Hematopoietic multipotent progenitor cell treated with erythropoietin and hydrocortisone succinate and interleukin-3 and kit ligand, for 17 days (in vitro differentiated cells): ENCODE measurements at regions not wholly inside any gene's neighbourhood (a gene's known extent, or its start where the extent isn't known, plus 50 kb on each side); places are given as distances from the start of the nearest gene placed in this dataset.

Experiments
- DNase-seq: peaks from one replicate; pipeline ENCODE4 v3.0.0-alpha.2; 2015; ENCODE audit warnings: low spot score

DNA sequence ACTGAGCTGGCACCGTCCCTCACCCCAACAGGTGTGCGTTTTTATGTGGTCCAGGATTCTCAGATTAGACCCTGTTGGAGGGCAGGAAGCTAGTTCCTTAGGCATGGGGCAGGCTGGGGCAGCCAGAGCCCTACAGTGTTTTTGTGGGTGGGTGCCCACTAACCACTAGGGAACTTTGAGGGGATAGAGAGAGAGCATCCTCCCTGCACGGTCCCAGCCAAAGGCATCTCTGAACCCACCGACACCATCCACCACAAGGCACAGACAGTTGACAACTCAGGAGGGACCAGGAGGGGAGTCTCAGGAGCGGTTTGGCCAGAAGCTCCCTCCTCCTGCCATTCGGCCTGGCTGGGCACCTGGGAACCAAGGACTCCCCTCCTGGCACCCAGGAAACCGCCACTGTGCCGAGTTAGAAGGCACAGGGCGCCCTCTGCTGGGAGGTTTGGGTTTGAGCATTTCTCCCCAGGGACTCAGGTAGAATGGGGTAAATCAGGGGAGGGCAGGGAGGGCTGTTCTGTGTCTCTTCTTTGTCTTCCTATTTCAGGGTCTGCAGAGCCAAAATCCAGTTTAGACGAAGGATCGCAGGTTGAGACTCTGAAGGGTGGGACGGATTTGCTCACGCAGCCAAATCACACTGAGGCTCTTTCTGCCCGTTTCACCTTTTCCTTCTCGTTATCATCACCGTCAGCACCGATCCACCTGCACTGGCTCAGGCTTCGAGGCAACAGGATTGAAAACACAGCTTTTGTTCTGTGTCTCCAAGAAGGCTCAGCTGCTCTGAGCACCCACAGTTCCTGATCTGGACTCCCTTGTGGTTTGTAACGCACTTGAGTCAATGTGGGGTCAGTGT, 84.8 kb upstream of the COL13A1 start:
- DNase-seq = peak; percentile 27

DNA sequence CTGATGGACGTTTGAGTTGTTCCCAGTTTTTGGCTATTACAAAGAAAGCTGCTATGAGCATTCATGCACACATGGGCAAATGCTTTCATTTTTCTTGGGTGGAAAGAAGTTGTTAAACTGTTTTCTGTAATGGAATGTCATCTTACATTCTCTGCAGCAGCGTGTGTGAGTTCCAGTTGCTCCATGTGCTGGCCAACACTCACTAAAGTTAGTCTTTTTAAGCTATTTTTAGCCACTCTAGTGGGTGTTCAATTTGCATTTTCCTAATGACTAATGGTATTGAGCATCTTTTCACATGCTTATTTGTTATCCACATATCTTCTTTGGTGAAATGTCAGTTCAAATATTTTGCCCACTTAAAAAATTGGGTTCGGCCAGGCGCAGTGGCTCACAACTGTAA, 82.8 kb upstream of the COL13A1 start:
- no peak for DNase-seq

DNA sequence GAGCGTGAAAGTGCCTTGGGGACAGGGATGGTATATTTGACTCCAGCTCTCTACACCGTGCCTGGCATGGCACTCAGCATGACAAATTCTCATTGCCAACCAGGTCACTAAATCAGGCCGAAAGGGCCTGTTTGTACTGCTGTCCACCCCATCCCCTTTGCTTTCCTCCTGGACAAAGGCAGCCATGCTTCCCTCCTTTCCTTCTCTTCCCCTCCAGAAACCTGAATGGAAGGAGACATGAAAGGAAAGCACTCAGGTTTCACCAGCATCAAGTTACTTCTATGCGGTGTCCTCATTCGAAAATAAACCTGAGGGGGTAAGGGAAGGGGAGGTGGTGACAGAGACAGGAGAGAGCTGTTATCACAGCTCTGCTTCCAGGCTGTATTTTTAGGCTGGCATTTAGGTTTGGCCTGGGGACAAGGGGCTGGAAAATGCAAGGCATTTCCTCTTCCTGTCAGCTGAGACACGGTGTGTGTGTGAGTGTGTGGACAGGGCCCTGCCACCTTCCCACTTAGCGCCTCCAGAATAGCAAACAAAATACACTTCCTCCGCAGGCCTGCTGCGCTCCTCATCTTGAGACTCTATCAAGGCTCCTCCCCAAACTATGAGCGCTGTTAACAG, 79.9 kb upstream of the COL13A1 start:
- no peak for DNase-seq

DNA sequence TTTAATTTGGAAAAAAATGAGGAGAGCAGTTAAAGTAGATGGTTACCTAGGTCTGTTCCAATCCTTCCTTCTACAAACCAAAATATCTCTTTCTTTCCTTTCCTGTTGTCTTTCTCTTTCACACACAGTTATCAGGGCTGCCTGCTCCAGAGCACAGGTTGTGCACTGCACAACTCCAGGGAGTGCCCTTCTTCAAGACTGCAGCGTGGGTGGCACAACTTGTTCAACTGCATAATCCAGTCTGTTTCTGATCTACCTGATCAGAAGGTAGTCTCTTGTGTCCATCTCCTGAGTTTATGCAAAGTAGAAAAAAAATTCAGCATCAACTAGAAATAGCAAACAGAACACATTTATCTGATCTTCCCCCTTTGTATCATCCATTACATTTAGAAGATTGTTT, 78.1 kb upstream of the COL13A1 start:
- no peak for DNase-seq

DNA sequence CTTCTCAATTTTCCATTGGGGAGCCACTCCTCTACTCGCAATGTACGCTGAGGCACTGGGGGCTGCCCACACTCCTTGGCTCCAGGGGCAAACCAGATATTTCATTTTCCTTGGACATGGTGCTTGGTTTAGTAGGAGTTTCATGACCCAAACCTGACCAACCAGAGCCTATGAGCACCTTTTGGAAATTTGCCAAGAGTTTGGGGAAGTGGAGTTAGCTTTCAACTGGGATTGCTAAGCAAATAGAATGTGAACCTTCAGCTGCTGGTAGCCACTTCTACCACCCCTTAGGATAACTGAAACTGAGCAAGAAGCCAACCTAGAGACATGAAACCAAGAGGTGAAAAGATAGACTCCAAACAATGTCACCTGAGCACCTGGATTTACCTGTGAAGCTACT, 74.9 kb upstream of the COL13A1 start:
- DNase-seq = no peak

DNA sequence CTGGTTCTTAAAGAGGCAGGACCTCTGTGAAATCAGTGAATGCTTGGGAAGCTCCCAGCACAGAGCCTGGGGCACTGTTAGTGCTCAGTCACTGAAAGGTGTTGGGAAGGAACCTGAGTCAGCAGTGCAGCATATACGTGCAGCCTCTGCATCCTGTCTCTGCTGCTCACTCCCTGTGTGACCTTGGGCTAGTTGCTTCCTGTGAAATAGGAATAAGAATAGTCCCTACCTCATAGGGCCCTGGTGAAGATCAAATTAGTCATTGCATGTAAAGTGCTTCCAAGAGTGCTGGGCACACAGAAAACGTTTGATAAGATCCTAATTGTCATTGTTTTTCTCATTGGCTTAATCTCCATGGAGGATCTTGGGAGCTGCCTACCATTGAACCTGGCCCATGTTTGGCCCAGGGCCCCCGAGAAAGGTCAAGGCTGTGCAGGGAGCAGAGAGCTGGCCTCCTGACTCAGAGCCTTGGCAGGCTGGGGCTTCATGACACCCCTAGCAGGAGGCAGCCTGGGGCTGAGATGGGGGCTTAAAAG, 73.3 kb upstream of the COL13A1 start:
- DNase-seq = no peak

DNA sequence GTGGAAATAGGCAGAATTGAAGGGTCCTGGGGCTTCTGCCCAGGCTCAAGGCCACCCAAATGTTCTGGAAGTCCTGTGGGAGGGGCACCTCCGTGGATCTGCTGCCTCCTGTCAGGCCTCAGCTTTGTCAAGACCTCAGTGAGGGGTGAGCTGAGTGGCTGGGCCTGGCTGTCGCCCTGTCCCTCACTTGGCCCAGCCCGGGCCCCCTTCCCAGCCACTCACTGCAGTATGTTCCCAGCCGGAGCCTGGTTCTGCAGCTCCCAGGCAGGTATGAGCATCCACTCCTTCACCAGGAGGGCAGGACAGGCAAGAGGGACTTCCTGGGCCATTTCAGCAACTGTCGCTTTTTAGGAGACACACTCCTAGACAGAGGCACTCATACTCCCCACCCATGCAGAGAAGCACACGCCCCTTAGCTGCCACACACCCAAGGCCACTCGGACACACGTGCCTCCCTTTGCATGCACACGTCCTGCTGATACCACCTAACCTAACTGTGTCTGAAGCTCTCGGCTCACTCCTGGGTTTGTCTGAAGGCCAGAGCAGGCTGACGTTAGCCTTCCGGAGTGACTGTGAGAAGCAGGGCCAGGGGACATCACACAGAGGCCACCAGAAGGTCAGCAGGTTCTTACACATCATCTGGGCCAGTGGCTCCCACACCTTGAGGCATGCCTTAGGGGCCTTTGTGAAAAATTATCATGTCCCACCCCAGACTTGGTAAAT, 72.2 kb upstream of the COL13A1 start:
- no peak for DNase-seq

DNA sequence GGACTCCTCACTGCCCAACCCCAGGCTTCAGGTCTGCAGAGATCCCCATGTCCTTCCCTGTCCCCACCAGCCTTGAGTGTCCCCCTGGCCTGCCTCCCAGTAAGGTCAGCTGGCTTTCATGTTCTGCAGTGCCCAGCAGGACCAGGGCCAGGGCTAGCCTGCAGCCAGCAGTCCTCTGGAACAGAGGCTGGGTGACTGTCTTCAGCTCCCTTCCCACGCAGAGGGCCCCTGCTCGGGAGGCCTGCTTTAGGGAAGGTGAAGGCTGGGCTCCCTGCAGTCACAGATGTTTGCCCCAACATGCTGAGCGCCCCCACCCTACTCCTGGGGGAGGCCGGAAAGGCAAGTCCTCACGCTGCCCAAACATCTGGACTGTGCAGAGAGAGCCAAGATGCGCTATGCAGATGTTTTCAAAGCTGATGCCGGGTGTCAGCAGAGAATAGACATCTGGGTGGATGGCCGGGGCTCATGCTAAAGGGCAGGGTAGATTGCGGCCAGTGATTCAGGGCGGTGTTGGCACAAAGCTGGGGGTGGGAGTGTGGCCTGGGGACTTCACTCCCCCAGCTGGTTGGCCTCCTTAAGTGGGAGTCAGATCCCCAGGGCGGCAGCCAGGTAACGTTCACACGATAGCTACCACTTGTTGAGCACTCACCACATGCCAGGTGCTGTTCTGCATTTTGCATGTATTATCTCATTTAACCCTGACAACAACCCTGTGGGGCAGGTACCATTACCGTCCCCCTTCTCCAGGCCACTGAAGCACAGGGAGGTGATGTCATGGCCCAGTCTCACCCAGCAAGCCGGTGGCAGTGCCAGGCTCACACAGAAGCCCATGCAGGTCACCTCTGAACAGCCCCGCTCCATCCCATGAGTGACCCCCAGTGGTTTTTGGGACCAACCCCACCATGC, 71.2 kb upstream of the COL13A1 start:
- no peak for DNase-seq

DNA sequence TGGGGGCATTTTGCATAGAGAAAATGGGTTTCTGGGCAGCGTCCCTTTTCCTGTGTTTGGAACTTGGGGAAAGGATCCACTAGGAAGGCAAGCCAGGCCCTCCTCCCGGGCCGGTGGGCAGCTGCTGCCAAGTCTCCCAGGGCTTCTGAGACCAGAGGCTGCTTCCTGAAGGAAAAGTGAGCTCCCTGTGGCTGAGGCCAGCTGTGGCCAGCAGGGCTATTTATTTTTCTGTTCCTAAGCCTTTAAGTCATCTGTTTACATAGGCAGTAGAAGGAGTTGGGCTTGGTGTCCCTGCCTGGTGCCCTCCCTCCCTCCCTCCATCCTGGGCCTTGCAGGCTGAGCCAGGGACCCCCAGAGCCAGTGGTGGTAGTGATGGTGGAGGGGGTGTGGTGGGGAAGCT, 70.5 kb upstream of the COL13A1 start:
- DNase-seq = no peak

DNA sequence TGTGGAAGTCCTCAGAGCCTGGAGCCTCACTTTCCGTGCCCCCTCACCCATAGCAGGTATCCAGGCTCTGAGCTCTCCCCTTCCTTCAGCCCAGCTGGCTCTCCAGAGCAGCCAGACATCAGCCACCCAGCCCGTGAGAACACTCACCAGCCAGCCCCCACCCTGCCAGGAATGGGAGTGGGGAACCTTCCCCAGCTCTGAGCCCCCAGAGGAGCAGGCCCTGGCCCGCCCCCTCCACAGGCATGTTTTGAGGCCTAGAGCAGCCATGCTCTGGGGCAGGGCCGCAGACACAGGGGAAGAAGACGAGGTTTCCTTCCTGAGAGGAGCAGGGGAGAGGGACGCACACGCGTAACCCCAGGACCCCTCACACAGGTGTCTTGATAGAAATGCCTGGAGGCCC, 70.0 kb upstream of the COL13A1 start:
- no peak for DNase-seq

DNA sequence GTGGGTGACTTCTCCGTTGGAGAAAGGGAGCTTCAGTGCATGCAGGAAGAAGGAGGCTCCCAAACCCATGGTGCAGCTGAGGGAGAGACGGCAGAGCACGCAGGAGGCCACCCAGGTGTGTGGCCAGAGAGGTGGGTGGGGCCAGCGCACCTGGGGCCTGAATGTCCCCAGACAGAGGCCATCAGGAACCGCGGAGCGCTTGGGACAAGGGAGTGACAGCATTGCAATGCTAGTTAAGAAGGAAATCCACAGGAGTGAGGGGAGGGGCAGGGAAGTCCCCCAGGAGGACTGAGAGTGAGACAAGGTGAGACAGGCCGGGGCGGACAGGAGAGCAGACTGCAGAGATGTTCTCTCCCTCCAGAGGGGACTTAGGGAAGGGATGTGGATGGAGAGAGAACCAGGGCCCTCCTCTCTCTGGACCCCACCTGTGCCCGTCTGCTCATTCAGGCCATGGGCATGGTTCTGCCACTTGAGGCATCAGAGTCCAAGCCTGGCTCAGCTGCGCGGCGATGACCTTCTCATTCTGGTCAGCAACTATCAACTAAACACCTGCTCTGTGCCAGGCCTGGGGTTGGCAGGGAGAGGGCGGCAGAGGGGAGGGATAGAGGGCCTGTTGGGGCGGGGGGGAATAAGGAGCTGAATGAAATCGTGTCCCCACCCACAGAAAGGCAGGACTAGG, 69.4 kb upstream of the COL13A1 start:
- no peak for DNase-seq

DNA sequence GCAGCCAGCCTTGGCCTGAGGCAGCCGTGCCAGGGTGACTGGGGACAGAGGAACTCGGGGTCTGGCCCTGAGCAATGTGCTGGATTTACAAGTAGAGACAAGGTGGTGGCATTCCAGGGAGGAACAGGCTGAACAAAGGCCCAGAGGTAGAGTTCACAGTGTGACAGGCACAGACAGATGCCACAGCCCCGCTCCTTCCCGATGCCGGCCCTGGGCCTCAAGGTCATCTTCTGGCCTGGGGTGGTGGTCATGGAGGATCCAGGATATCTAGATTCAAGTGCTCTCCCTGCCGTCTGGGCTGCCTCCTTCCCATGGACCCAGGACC, 68.9 kb upstream of the COL13A1 start:
- no peak for DNase-seq

DNA sequence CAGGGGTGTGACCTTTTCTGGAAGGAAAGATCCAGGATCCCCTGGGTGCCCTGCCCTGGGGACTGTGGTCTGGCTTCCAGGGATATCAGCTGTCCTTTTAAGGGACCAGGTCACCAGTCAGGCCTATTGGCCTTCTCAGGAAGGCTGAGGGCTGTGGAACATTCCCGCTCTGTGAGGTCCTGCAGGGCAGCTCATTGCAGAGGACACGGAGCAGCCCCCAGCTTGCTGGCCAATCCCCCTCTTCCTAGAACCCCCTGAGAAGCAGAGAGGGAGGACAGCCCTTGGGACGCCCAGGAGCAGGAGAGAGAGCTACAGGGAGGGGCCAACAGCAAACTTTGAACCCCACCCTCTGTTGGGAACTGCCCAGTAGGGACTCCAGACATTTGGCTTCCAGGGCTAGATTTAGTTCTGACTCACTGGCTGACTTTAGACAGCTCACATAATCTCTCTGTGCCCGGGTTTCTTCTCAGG, 67.9 kb upstream of the COL13A1 start:
- DNase-seq = no peak

DNA sequence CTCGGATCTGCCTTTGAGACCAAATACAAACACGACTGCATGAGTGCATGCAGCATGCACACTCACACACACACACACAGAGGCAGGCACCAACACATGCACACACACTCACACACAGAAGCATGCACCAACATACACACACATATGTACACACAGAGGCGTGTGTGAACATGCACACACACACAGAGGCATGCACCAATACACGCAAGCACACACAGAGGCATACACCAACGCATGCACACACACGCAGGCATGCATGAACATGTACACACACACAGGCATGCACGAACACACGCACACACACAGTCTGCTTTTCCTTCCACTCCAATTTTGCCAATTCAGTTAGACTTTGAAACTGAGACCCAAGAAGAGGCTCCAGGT, 67.3 kb upstream of the COL13A1 start:
- DNase-seq = no peak

DNA sequence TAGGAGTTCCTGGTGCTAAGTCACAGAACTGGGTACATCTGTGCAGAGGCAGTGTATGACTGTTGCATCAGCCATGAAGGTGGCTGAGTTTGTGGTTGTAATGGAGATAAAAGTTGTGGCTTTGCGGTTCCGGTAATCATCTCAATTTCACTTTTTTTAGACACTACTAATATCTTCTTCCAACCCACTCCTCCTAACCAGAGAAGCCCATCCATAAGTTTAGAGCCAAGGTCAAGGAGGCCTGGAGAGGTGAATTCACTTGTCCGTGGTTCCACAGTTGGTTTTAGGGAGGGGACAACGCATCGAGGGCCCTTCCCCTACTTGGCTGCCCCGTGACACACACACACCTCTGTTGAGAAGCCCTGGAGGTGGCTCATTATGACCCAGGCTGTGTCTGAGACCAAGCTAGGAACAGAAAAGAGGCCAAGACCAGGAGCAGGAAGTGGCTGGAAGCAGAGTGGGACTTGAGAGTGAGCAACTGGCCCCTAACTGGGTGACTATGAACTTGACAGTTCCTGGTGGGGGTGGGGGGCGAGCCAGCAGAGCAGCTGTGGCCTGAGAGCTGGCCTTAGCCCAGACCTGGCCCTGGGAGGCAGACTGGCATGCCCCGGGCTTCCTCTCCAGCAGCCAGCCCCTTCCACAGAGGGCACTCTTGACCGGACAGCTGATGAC, 66.8 kb upstream of the COL13A1 start:
- no peak for DNase-seq

DNA sequence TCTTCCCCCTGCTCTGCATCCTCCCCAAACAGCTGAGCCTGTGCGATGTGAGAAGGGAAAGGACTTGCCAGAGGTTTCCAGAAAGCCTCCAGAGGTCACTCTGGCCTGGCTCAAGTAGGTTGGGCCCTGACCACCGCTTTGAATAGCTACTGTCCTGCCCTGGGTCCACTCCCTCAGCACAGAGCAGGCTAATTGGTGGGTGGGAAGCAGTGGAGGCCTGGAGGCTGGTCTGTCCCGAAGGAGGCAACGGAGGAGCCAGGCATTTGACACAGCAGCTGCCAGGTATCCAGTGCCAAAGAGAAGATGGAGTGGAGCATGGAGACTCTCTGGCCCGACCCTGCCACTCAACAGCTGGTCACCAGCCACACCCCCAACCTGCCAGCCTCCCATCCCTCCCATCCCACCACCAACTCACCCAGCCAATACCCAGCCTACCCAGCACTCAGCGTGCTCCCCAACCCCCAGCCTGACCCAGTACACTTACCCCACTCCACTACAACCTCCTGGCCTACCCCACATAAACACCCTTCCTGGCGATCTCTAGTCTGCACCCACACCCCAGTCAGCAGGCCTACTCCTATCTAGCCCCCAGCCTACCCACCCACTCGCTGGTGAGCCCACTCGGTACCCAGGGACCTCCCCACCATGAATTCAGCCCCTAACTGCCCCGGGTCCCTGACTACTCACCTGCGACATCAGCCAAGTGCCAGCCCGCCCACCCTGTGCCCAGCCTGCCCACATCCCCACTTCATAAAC, 64.6 kb upstream of the COL13A1 start:
- DNase-seq = no peak

DNA sequence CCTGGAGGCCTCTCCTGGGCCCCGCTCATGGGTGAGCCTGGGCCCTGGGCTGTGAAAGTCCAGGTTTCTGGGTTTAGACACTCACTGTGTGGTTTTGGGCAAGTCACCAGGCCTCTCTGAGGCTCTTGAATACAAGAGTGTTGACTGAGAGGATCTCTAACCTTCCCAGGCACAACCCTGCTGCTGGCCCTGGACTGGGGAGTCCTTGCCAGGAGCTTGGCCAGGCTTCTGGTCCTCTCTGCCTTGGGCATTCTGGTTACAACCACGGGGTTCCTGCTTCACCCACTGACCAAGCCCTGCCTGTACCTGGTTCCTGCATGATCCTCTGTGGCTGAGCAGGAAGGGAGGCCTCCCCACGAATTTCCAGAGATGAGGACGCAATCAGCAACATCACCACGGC, 63.6 kb upstream of the COL13A1 start:
- DNase-seq = no peak

DNA sequence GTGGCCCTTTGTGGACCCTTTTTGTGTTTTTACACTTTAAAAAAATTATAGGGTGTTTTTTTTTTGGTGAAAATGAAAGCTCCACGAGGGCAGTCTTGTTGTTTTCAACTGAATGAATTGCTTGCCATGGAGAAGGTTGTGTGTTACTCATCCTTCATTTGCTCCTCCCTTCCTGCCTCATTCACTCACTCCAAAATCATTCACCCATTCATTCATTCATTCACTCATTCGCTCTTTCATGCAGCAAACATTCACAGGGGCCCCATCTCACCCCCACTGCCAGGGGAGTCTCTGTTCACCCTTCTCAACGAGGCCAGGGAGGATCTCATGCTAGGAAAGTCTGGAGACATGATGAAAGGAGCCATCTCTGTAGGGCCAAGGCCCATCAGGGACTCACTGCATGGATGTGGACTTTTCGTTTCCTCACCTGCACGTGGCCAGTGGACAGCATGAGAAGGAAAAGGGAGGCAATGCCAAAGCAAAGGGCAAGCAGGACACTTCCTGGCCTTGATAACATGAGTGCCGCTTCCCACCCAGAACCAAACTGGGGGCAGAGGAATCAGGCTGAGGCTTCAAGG, 62.8 kb upstream of the COL13A1 start:
- no peak for DNase-seq

DNA sequence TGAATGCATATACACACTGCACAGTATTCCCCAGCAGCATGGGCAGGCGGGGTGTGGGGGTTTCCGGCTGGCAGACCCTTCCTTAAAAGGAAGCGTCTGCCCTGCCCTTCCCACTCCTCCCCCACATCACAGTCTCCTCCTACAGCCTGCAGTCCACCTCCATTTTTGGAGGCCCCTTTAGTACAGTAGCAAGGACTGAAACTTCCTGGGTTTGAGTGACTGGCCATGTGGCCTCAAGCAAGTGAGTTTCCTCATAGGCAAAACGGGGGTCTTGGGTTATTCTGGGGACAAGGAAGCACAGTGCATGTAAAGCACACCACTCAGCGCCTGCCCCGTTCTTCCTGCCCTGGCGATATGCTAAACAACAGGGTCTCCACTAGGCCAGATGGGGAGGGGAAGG, 62.1 kb upstream of the COL13A1 start:
- no peak for DNase-seq

DNA sequence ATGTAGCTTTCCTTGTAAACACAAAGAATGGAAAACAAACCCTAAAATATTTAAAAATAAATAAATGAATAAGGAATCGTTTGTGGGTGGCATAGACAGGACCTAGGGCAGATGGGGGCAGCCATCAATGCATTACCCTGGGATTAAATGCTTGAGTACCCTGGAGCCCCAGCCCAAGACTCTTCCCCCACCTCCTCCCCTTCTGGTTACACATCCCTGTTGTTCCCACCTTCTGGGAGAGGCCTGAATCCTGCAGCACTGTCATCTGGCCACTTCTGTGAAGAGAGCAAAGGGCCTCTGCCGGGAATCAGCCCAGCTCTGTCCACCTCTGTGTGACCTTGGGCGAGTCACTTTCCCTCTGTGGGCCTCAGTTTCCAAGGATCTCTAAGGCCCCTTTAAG, 61.6 kb upstream of the COL13A1 start:
- no peak for DNase-seq
